ENCODE measurements at regions not wholly inside any gene's neighbourhood (a gene's known extent, or its start where the extent isn't known, plus 50 kb on each side); places are given as distances from the start of the nearest gene placed in this dataset.

GRCh38 chr14:84825481-84826251, 704.3 kb upstream of the FLRT2 start:
- TF ChIP-seq REST (IDR thresholded peaks at IDR 0.05; ENCODE audit: borderline replicate concordance) (no peak), TAF1 (IDR thresholded peaks at IDR 0.05; ENCODE audit: low read depth) (no peak), CTCF (IDR thresholded peaks at IDR 0.05; ENCODE audit: poor library complexity, severe bottlenecking) (no peak)
- Histone ChIP-seq H3K9me3 (ENCODE audit: low read length) (no peaks in the 10 kb centered on the region), H3K9ac (ENCODE audit: low read length) (no peak overlapping the region), H3K27ac (ENCODE audit: low read length) (no peak overlapping the region), H2AFZ (ENCODE audit: low read depth, low read length) (no peak overlapping the region), H3K4me2 (ENCODE audit: low read length) (no peak overlapping the region), H3K79me2 (replicated peaks; ENCODE audit: insufficient read depth, low read length) (no peaks in the 10 kb centered on the region), H3K36me3 (ENCODE audit: insufficient read depth, low read length) (no peaks in the 10 kb centered on the region), H3K9me2 (ENCODE audit: insufficient read depth, low read length) (no peaks in the 10 kb centered on the region), H3K27me3 (ENCODE audit: insufficient read depth, low read depth, low read length) (no peaks in the 10 kb centered on the region), H4K20me1 (ENCODE audit: insufficient read depth) (no peaks in the 10 kb centered on the region), H3K4me3 (ENCODE audit: low read length) (no peak overlapping the region), H3F3A (ENCODE audit: insufficient read depth, low read length, poor library complexity, severe bottlenecking) (no peaks in the 10 kb centered on the region)

GRCh38 chr14:84826294-84826693, 703.6 kb upstream of the FLRT2 start:
- Histone ChIP-seq H3K9ac (ENCODE audit: low read length) (no peak overlapping the region), H3K9me2 (ENCODE audit: insufficient read depth, low read length) (no peaks in the 10 kb centered on the region), H3K27me3 (ENCODE audit: insufficient read depth, low read depth, low read length) (no peaks in the 10 kb centered on the region), H2AFZ (ENCODE audit: low read depth, low read length) (no peak overlapping the region), H3K9me3 (ENCODE audit: low read length) (no peaks in the 10 kb centered on the region), H4K20me1 (ENCODE audit: insufficient read depth) (no peaks in the 10 kb centered on the region), H3K27ac (ENCODE audit: low read length) (no peak overlapping the region), H3K79me2 (replicated peaks; ENCODE audit: insufficient read depth, low read length) (no peaks in the 10 kb centered on the region), H3K4me2 (ENCODE audit: low read length) (no peak overlapping the region), H3K36me3 (ENCODE audit: insufficient read depth, low read length) (no peaks in the 10 kb centered on the region), H3K4me3 (ENCODE audit: low read length) (no peak overlapping the region), H3F3A (ENCODE audit: insufficient read depth, low read length, poor library complexity, severe bottlenecking) (no peaks in the 10 kb centered on the region)
- TF ChIP-seq POLR2AphosphoS5 (IDR thresholded peaks at IDR 0.05) (no peak), REST (IDR thresholded peaks at IDR 0.05; ENCODE audit: borderline replicate concordance) (no peak), EZH2 (IDR thresholded peaks at IDR 0.05; ENCODE audit: borderline replicate concordance, insufficient read depth, low read length, poor library complexity, severe bottlenecking) (no peak), MXI1 (conservative IDR thresholded peaks at IDR 0.05; ENCODE audit: poor library complexity, severe bottlenecking) (no peak), CTCF (IDR thresholded peaks at IDR 0.05; ENCODE audit: poor library complexity, severe bottlenecking) (no peak), EP300 (conservative IDR thresholded peaks at IDR 0.05; ENCODE audit: poor library complexity, severe bottlenecking) (no peak), TAF1 (IDR thresholded peaks at IDR 0.05; ENCODE audit: low read depth) (no peak), RAD21 (conservative IDR thresholded peaks at IDR 0.05) (no peak), SMC3 (conservative IDR thresholded peaks at IDR 0.05; ENCODE audit: poor library complexity) (no peak)
